ENCODE measurements at regions not wholly inside any gene's neighbourhood (a gene's known extent, or its start where the extent isn't known, plus 50 kb on each side); places are given as distances from the start of the nearest gene placed in this dataset.
"Not testable (repeated sequence)": the region's sequence is repeated elsewhere in the genome, so short reads cannot be mapped to it uniquely, and the experiment has no call there.

DNA sequence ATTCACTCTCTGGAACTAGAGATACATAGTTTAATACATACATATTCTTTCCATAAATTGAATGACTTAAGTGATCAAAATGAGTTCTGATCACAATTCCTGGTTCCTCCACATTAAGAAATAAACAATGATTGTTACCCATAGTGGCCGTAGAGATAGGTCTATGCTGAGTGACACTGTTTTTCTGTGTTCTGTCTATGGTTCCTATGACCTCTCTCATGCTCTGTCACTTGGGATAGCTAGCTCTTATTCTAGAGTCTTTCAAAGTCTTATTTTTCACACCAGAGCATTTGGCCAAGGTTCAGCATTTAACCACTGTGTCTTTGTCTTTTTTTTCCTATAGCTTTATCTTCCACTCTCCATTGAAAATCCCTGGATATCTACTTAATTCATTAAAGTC is 132.4 kb downstream of the GOLGA6L6 start:
- Histone ChIP-seq H3K9me3 (ENCODE audit: insufficient read depth, low read depth, low read length) (peaks cover 5% of the 10 kb centered on the region), H2AFZ (ENCODE audit: low read depth, low read length) (no peak overlapping the region), H3K36me3 (ENCODE audit: insufficient read depth, low read length) (no peaks in the 10 kb centered on the region), H3K79me2 (ENCODE audit: insufficient read depth, low read length) (no peaks in the 10 kb centered on the region), H3K4me2 (ENCODE audit: low read length) (no peak overlapping the region), H3K9ac (ENCODE audit: low read length) (no peak overlapping the region), H3K4me1 (ENCODE audit: insufficient read depth, low read length) (no peaks in the 10 kb centered on the region), H4K20me1 (ENCODE audit: insufficient read depth, low read length) (no peaks in the 10 kb centered on the region), H3K27ac (ENCODE audit: low read depth, low read length) (no peak overlapping the region), H3K4me3 (ENCODE audit: insufficient read depth, low read depth, low read length) (no peak overlapping the region), H3K27me3 (ENCODE audit: insufficient read depth, low read length) (no peaks in the 10 kb centered on the region)
- H3K27me3 Mint-ChIP-seq (ENCODE audit: low read depth, unreplicated experiment), result no peaks in the 10 kb centered on the region
- H3K9me3 Mint-ChIP-seq (ENCODE audit: unreplicated experiment), result peaks cover 7% of the 10 kb centered on the region
- H3K4me3 Mint-ChIP-seq (ENCODE audit: unreplicated experiment), result no peak overlapping the region
- TF ChIP-seq, protein P1, sequence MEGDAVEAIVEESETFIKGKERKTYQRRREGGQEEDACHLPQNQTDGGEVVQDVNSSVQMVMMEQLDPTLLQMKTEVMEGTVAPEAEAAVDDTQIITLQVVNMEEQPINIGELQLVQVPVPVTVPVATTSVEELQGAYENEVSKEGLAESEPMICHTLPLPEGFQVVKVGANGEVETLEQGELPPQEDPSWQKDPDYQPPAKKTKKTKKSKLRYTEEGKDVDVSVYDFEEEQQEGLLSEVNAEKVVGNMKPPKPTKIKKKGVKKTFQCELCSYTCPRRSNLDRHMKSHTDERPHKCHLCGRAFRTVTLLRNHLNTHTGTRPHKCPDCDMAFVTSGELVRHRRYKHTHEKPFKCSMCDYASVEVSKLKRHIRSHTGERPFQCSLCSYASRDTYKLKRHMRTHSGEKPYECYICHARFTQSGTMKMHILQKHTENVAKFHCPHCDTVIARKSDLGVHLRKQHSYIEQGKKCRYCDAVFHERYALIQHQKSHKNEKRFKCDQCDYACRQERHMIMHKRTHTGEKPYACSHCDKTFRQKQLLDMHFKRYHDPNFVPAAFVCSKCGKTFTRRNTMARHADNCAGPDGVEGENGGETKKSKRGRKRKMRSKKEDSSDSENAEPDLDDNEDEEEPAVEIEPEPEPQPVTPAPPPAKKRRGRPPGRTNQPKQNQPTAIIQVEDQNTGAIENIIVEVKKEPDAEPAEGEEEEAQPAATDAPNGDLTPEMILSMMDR (IDR thresholded peaks at IDR 0.05; ENCODE audit: insufficient read depth, low read depth, low read length), result no peak
- TF ChIP-seq EZH2 (IDR thresholded peaks at IDR 0.05; ENCODE audit: insufficient read depth, low read length), result no peak
- no peaks in the 10 kb centered on the region for H3K36me3 Mint-ChIP-seq (ENCODE audit: low read depth, unreplicated experiment)
- H3K4me1 Mint-ChIP-seq (ENCODE audit: low read depth, unreplicated experiment), result no peaks in the 10 kb centered on the region
- no peak for FAIRE-seq
- no peak overlapping the region for H3K27ac Mint-ChIP-seq (ENCODE audit: unreplicated experiment)
- DNase-seq (ENCODE audit: low read depth), result no peak

DNA sequence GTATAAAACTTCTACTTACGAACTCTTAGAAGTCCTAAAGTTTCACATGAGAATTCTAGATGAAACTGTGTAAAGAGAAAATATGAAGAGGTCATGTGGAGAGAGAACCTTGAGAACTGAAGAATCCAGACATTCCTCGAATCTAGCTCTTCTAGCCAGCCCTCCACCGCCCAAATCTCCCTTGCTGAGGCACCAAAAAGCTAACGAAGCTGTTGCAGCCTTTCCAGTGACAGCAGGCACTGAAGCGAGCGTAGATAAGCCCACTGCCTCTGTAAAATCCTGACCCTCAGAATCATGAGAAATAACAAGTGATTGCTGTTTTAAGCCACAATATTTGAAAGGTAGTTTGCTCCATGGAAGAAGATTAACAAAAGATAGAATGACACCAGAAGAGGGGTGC is 134.0 kb downstream of the GOLGA6L6 start:
- Mint-ChIP-seq H3K4me3 (ENCODE audit: unreplicated experiment) (no peak overlapping the region), H3K4me1 (ENCODE audit: low read depth, unreplicated experiment) (no peaks in the 10 kb centered on the region), H3K36me3 (ENCODE audit: low read depth, unreplicated experiment) (no peaks in the 10 kb centered on the region), H3K27ac (ENCODE audit: unreplicated experiment) (no peak overlapping the region), H3K9me3 (ENCODE audit: unreplicated experiment) (no peaks in the 10 kb centered on the region), H3K27me3 (ENCODE audit: low read depth, unreplicated experiment) (no peaks in the 10 kb centered on the region)
- Histone ChIP-seq H3K79me2 (ENCODE audit: insufficient read depth, low read length) (no peaks in the 10 kb centered on the region), H3K4me1 (ENCODE audit: insufficient read depth, low read length) (no peaks in the 10 kb centered on the region), H3K27me3 (ENCODE audit: insufficient read depth, low read length) (no peaks in the 10 kb centered on the region), H3K9me3 (ENCODE audit: insufficient read depth, low read depth, low read length) (peaks cover 5% of the 10 kb centered on the region), H3K36me3 (ENCODE audit: insufficient read depth, low read length) (no peaks in the 10 kb centered on the region), H2AFZ (ENCODE audit: low read depth, low read length) (no peak overlapping the region), H3K4me3 (ENCODE audit: insufficient read depth, low read depth, low read length) (no peak overlapping the region), H3K9ac (ENCODE audit: low read length) (no peak overlapping the region), H3K27ac (ENCODE audit: low read depth, low read length) (no peak overlapping the region), H4K20me1 (ENCODE audit: insufficient read depth, low read length) (no peaks in the 10 kb centered on the region), H3K4me2 (ENCODE audit: low read length) (no peak overlapping the region)
- TF ChIP-seq, protein P1 (IDR thresholded peaks at IDR 0.05; ENCODE audit: insufficient read depth, low read depth, low read length), result no peak
- TF ChIP-seq EZH2 (IDR thresholded peaks at IDR 0.05; ENCODE audit: insufficient read depth, low read length), result no peak
- FAIRE-seq (no peak), DNase-seq (ENCODE audit: low read depth) (no peak)

DNA sequence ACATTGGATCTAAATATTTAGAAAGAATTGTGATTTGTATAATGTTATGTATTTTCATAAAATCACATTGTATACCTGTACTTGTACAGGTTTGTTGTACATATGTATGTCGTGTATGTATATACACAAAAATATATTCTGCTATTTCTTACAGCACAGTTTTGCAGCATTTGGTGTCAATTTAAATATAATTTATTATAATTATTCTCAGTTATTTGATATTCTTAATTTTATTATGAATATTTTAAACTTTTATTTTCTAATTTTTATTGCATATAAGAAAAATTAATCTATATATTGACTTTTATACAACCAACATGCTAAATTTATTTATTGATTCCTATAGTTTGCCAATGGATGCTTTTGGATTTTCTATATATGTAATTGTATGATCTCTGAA is 137.0 kb downstream of the GOLGA6L6 start:
- not testable (repeated sequence) for H3K4me1 Mint-ChIP-seq (ENCODE audit: low read depth, unreplicated experiment); H3K27me3 ChIP-seq (ENCODE audit: insufficient read depth, low read length); H3K27ac Mint-ChIP-seq (ENCODE audit: unreplicated experiment); H3K9me3 ChIP-seq (ENCODE audit: insufficient read depth, low read depth, low read length); H3K4me3 Mint-ChIP-seq (ENCODE audit: unreplicated experiment); FAIRE-seq; H3K79me2 ChIP-seq (ENCODE audit: insufficient read depth, low read length); H3K27me3 Mint-ChIP-seq (ENCODE audit: low read depth, unreplicated experiment); H3K36me3 Mint-ChIP-seq (ENCODE audit: low read depth, unreplicated experiment); H3K36me3 ChIP-seq (ENCODE audit: insufficient read depth, low read length); H3K27ac ChIP-seq (ENCODE audit: low read depth, low read length); H3K4me2 ChIP-seq (ENCODE audit: low read length); H3K4me1 ChIP-seq (ENCODE audit: insufficient read depth, low read length); DNase-seq (ENCODE audit: low read depth); H3K9me3 Mint-ChIP-seq (ENCODE audit: unreplicated experiment); H3K4me3 ChIP-seq (ENCODE audit: insufficient read depth, low read depth, low read length); H3K9ac ChIP-seq (ENCODE audit: low read length); H2AFZ ChIP-seq (ENCODE audit: low read depth, low read length); H4K20me1 ChIP-seq (ENCODE audit: insufficient read depth, low read length)

DNA sequence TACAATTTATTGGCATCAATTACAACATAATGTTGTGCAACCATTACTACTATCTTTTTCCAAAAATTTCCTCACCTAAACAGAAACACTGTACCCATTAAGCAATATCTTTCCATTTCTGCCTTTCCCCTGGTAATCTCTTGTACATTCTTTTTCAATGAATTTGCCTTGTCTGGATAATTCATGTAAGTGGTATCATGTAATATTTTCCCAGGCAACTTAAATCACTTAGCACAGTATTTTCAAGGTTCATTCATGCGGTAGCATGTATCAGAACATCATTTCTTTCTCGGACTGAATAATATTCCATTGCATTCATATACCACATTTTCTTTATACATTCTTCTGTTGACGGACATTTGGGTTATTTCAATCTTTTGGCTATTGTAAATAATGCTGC is 139.0 kb downstream of the GOLGA6L6 start:
- not testable (repeated sequence) for H3K27ac Mint-ChIP-seq (ENCODE audit: unreplicated experiment); H3K9me3 Mint-ChIP-seq (ENCODE audit: unreplicated experiment); H4K20me1 ChIP-seq (ENCODE audit: insufficient read depth, low read length); H3K4me2 ChIP-seq (ENCODE audit: low read length); H3K36me3 Mint-ChIP-seq (ENCODE audit: low read depth, unreplicated experiment); H2AFZ ChIP-seq (ENCODE audit: low read depth, low read length); H3K4me3 Mint-ChIP-seq (ENCODE audit: unreplicated experiment); H3K4me1 Mint-ChIP-seq (ENCODE audit: low read depth, unreplicated experiment); H3K9ac ChIP-seq (ENCODE audit: low read length); H3K4me1 ChIP-seq (ENCODE audit: insufficient read depth, low read length); H3K36me3 ChIP-seq (ENCODE audit: insufficient read depth, low read length); H3K27me3 Mint-ChIP-seq (ENCODE audit: low read depth, unreplicated experiment); H3K27me3 ChIP-seq (ENCODE audit: insufficient read depth, low read length); DNase-seq (ENCODE audit: low read depth); H3K4me3 ChIP-seq (ENCODE audit: insufficient read depth, low read depth, low read length); H3K79me2 ChIP-seq (ENCODE audit: insufficient read depth, low read length); H3K27ac ChIP-seq (ENCODE audit: low read depth, low read length); H3K9me3 ChIP-seq (ENCODE audit: insufficient read depth, low read depth, low read length)
- FAIRE-seq, result peak; percentile 17

DNA sequence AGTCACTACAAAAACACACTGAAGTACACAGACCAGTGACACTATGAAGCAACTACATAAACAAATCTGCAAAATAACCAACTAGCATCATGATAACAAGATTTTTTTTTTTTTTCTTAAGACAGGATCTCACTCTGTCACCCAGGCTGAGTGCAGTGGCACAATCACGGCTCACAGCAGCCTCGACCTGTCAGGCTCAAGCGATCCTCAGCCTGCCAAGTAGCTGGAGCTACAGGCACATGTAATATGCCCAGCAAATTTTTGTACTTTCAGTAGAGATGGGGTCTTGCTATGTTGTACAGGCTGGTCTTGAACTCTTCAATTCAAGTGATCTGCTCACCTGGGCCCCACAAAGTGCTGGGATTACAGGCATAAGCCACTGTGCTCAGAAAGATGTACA is 140.5 kb downstream of the GOLGA6L6 start:
- not testable (repeated sequence) for H2AFZ ChIP-seq (ENCODE audit: low read depth, low read length); H3K4me1 ChIP-seq (ENCODE audit: insufficient read depth, low read length); H3K27ac ChIP-seq (ENCODE audit: low read depth, low read length); H3K4me2 ChIP-seq (ENCODE audit: low read length); DNase-seq (ENCODE audit: low read depth); H3K4me3 Mint-ChIP-seq (ENCODE audit: unreplicated experiment); H3K4me3 ChIP-seq (ENCODE audit: insufficient read depth, low read depth, low read length); H3K4me1 Mint-ChIP-seq (ENCODE audit: low read depth, unreplicated experiment); H3K9ac ChIP-seq (ENCODE audit: low read length); H3K9me3 ChIP-seq (ENCODE audit: insufficient read depth, low read depth, low read length); H3K36me3 ChIP-seq (ENCODE audit: insufficient read depth, low read length); H3K27me3 Mint-ChIP-seq (ENCODE audit: low read depth, unreplicated experiment); H3K79me2 ChIP-seq (ENCODE audit: insufficient read depth, low read length); H3K27ac Mint-ChIP-seq (ENCODE audit: unreplicated experiment); FAIRE-seq; H3K27me3 ChIP-seq (ENCODE audit: insufficient read depth, low read length); H4K20me1 ChIP-seq (ENCODE audit: insufficient read depth, low read length); H3K36me3 Mint-ChIP-seq (ENCODE audit: low read depth, unreplicated experiment); H3K9me3 Mint-ChIP-seq (ENCODE audit: unreplicated experiment)
